GM21360 (cell line): ENCODE measurements at regions not wholly inside any gene's neighbourhood (a gene's known extent, or its start where the extent isn't known, plus 50 kb on each side); places are given as distances from the start of the nearest gene placed in this dataset.
"Not testable (repeated sequence)": the region's sequence is repeated elsewhere in the genome, so short reads cannot be mapped to it uniquely, and the experiment has no call there.

Experiments
- ATAC-seq: cut with Tn5 transposase; IDR thresholded peaks from one replicate; pipeline ENCODE4 v1.9.1; 2021; ENCODE audit warnings: mild to moderate bottlenecking, moderate library complexity; ENCODE audit not compliant: unreplicated experiment

GRCh38 chr2:158866082-158866481 lies 71.0 kb downstream of the DAPL1 start:
- not testable (repeated sequence) for ATAC-seq

GRCh38 chr2:158867531-158868191 lies 72.5 kb downstream of the DAPL1 start:
- not testable (repeated sequence) for ATAC-seq

GRCh38 chr2:158868386-158868785 lies 73.3 kb downstream of the DAPL1 start:
- ATAC-seq: not testable (repeated sequence)

GRCh38 chr2:158869122-158869521 lies 74.0 kb downstream of the DAPL1 start:
- not testable (repeated sequence) for ATAC-seq

- not testable (repeated sequence) for ATAC-seq
These were observed 74.5 kb downstream of the DAPL1 start for GRCh38 chr2:158869609-158870008.

GRCh38 chr2:158878003-158878402 lies 82.9 kb downstream of the DAPL1 start:
- ATAC-seq: no peak

- ATAC-seq: no peak
These were observed 84.2 kb downstream of the DAPL1 start for GRCh38 chr2:158879229-158879903.

GRCh38 chr2:158882297-158882696 lies 86.1 kb upstream of the TANC1 start:
- no peak for ATAC-seq

GRCh38 chr2:158884552-158884951 lies 83.9 kb upstream of the TANC1 start:
- ATAC-seq: not testable (repeated sequence)

GRCh38 chr2:158885018-158885678 lies 83.3 kb upstream of the TANC1 start:
- ATAC-seq: not testable (repeated sequence)

- ATAC-seq: not testable (repeated sequence)
These were observed 82.8 kb upstream of the TANC1 start for GRCh38 chr2:158885679-158886050.

- peak; percentile 63 for ATAC-seq
These were observed 79.1 kb upstream of the TANC1 start for GRCh38 chr2:158889135-158889853.

GRCh38 chr2:158890296-158890905 lies 78.0 kb upstream of the TANC1 start:
- ATAC-seq: no peak

GRCh38 chr2:158893026-158893425 lies 75.4 kb upstream of the TANC1 start:
- ATAC-seq: no peak

GRCh38 chr2:158893474-158893873 lies 75.0 kb upstream of the TANC1 start:
- no peak for ATAC-seq

GRCh38 chr2:158894078-158894477 lies 74.4 kb upstream of the TANC1 start:
- ATAC-seq: no peak

- no peak for ATAC-seq
These were observed 73.9 kb upstream of the TANC1 start for GRCh38 chr2:158894572-158894971.

- no peak for ATAC-seq
These were observed 68.1 kb upstream of the TANC1 start for GRCh38 chr2:158900345-158900744.

- ATAC-seq: no peak
These were observed 66.4 kb upstream of the TANC1 start for GRCh38 chr2:158902005-158902398.

GRCh38 chr2:158903711-158904405 lies 64.6 kb upstream of the TANC1 start:
- no peak for ATAC-seq
